ENCODE measurements at regions not wholly inside any gene's neighbourhood (a gene's known extent, or its start where the extent isn't known, plus 50 kb on each side); places are given as distances from the start of the nearest gene placed in this dataset.

DNA sequence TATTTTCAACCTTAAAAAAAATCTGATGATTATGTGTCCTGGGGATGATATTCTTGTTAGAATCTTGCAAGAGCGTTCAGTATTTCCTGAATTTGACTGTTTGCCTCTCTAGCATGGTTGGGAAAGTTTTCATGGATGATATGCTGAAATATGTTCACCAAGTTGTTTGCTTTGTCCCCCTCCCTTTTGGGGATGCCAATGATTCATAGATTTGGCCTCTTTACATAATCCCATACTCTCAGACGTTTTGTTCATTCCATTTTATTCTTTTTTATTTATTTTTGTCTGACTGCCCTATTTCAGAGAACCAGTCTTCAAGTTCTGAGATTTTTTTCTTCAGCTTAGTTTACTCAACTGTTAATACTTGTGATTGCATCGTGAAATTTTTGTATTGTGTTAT, 415.1 kb downstream of the FAM47B start:
- TF ChIP-seq CTCF (IDR thresholded peaks at IDR 0.05) (no peak), POLR2A (IDR thresholded peaks at IDR 0.05) (no peak)

Data from adrenal gland (tissue), 5 donors.